ENCODE measurements at regions not wholly inside any gene's neighbourhood (a gene's known extent, or its start where the extent isn't known, plus 50 kb on each side); places are given as distances from the start of the nearest gene placed in this dataset.

DNA sequence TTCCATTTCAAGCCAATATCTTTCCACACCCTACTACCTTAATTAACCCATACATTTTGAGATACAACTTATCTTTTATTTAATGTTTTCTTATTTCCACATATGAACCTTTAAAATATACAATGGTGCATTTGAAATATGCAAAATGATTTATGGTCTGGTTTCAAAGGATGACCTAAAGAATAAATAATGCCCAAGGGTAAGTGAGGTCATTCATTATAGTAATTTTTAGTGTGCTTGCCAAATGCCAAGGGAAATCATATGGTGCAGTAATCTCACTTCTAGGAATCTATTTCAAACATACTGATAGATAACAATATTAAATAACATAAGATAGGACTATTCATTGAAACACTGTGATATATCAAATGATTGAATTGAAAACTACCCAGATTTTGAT, 1055.4 kb downstream of the AGBL1 start:
- Histone ChIP-seq H3K27ac (ENCODE audit: low read depth, low read length) (no peak overlapping the region), H3K4me1 (ENCODE audit: insufficient read depth, low read length) (no peaks in the 10 kb centered on the region), H3K4me3 (ENCODE audit: low read length) (no peak overlapping the region), H3K27me3 (ENCODE audit: insufficient read depth, low read length, poor library complexity, severe bottlenecking) (no peaks in the 10 kb centered on the region), H3K9me3 (ENCODE audit: low read length) (no peaks in the 10 kb centered on the region), H3K36me3 (ENCODE audit: insufficient read depth, low read length) (no peaks in the 10 kb centered on the region)
- no peaks in the 10 kb centered on the region for H3K36me3 Mint-ChIP-seq
- no peak for DNase-seq
- ChIA-PET CTCF (no interaction called here), POLR2A (no interaction called here)
- H3K9me3 Mint-ChIP-seq: peaks cover 0 to 8% (median 2%) of the 10 kb centered on the region in 5 donors
- H3K4me3 Mint-ChIP-seq: no peak overlapping the region
- no peaks in the 10 kb centered on the region for H3K4me1 Mint-ChIP-seq
- H3K27ac Mint-ChIP-seq: no peak overlapping the region
- H3K27me3 Mint-ChIP-seq: peaks cover 5 to 6% of the 10 kb centered on the region in 2 donors

DNA sequence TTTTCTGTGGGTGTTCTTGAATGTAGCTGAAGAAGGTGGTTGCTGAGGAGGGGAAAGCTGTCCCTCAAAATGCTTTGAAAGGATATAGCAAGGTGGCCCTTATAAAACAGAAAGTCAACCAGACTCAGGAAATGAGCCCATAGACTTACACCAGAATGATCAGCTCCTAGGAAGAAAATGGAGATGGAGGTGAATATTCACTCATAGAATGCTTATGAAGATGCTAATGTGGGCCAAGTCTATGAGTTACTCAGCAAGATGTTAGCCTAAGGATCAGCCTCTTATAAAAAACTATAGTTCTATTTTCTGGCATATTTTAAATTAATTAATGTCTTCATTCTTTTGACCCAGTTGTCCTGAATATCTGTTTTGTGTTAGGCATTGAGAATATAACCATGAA, 1054.0 kb downstream of the AGBL1 start:
- CTCF ChIA-PET: no interaction called here
- no peak overlapping the region for H3K4me3 Mint-ChIP-seq
- no peak for DNase-seq
- Histone ChIP-seq H3K36me3 (ENCODE audit: insufficient read depth, low read length) (no peaks in the 10 kb centered on the region), H3K27ac (ENCODE audit: low read depth, low read length) (no peak overlapping the region), H3K27me3 (ENCODE audit: insufficient read depth, low read length, poor library complexity, severe bottlenecking) (no peaks in the 10 kb centered on the region), H3K9me3 (ENCODE audit: low read length) (no peaks in the 10 kb centered on the region), H3K4me3 (ENCODE audit: low read length) (no peak overlapping the region), H3K4me1 (ENCODE audit: insufficient read depth, low read length) (no peaks in the 10 kb centered on the region)
- POLR2A ChIA-PET: no interaction called here
- no peaks in the 10 kb centered on the region for H3K4me1 Mint-ChIP-seq
- H3K27me3 Mint-ChIP-seq: peaks cover 5 to 8% of the 10 kb centered on the region in 2 donors
- H3K9me3 Mint-ChIP-seq: peaks cover 0 to 8% (median 1%) of the 10 kb centered on the region in 5 donors
- no peaks in the 10 kb centered on the region for H3K36me3 Mint-ChIP-seq
- no peak overlapping the region for H3K27ac Mint-ChIP-seq

DNA sequence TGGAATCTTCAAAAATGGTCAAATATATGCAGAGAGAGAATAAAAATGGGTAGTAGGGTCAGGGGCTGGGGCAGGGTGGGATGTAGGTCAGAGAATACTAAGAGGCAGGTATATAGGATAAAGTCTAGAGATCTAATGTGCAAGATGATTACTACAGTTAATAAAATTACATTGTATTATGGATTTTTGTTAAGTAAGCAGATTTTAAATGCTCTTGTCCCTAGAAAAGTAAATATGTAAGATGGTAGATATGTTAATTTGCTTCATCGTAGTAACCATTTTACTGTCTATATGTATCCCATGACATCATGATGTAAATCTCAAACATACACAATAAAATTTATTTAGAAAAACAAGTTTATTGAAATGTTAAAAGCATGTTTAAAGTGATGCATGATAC, 1051.4 kb downstream of the AGBL1 start:
- H3K36me3 ChIP-seq (ENCODE audit: insufficient read depth, low read length): no peaks in the 10 kb centered on the region
- Mint-ChIP-seq H3K4me1 (no peaks in the 10 kb centered on the region), H3K9me3 (peaks cover 0 to 10% (median 3%) of the 10 kb centered on the region in 5 donors), H3K27me3 (peaks cover 4 to 5% of the 10 kb centered on the region in 2 donors), H3K27ac (no peak overlapping the region), H3K36me3 (no peaks in the 10 kb centered on the region), H3K4me3 (no peak overlapping the region)
- no peaks in the 10 kb centered on the region for H3K4me1 ChIP-seq (ENCODE audit: insufficient read depth, low read length)
- no peak for DNase-seq
- POLR2A ChIA-PET: no interaction called here
- H3K9me3 ChIP-seq (ENCODE audit: low read length): no peaks in the 10 kb centered on the region
- H3K27ac ChIP-seq (ENCODE audit: low read depth, low read length): no peak overlapping the region
- no peaks in the 10 kb centered on the region for H3K27me3 ChIP-seq (ENCODE audit: insufficient read depth, low read length, poor library complexity, severe bottlenecking)
- CTCF ChIA-PET: no interaction called here
- H3K4me3 ChIP-seq (ENCODE audit: low read length): no peak overlapping the region

DNA sequence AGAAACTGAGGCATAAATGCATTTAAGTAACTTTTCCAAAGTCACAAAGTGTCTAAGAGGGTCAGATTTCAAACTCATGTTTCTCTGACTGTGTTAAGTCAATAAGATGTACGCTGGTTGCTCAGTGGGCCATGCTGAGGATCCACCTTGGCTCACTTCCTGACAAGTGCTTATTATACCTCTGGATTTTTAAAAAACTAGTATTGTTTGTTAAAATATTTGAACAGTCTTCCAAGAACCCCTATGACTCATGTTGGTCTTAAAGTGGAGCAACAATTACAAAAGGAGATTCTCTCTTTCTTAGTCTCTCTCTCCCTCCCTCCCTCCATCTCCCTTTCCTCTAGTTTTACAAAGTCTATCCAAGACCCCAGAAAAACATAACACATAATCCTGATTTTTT, 1050.2 kb downstream of the AGBL1 start:
- H3K36me3 ChIP-seq (ENCODE audit: insufficient read depth, low read length): no peaks in the 10 kb centered on the region
- H3K27me3 ChIP-seq (ENCODE audit: insufficient read depth, low read length, poor library complexity, severe bottlenecking): no peaks in the 10 kb centered on the region
- Mint-ChIP-seq H3K27me3 (peaks cover 4 to 5% of the 10 kb centered on the region in 2 donors), H3K9me3 (peaks cover 0 to 7% (median 3%) of the 10 kb centered on the region in 5 donors), H3K36me3 (no peaks in the 10 kb centered on the region), H3K4me3 (no peak overlapping the region), H3K4me1 (no peaks in the 10 kb centered on the region), H3K27ac (no peak overlapping the region)
- no peaks in the 10 kb centered on the region for H3K4me1 ChIP-seq (ENCODE audit: insufficient read depth, low read length)
- ChIA-PET POLR2A (no interaction called here), CTCF (no interaction called here)
- no peaks in the 10 kb centered on the region for H3K9me3 ChIP-seq (ENCODE audit: low read length)
- no peak overlapping the region for H3K27ac ChIP-seq (ENCODE audit: low read depth, low read length)
- no peak overlapping the region for H3K4me3 ChIP-seq (ENCODE audit: low read length)
- no peak for DNase-seq

DNA sequence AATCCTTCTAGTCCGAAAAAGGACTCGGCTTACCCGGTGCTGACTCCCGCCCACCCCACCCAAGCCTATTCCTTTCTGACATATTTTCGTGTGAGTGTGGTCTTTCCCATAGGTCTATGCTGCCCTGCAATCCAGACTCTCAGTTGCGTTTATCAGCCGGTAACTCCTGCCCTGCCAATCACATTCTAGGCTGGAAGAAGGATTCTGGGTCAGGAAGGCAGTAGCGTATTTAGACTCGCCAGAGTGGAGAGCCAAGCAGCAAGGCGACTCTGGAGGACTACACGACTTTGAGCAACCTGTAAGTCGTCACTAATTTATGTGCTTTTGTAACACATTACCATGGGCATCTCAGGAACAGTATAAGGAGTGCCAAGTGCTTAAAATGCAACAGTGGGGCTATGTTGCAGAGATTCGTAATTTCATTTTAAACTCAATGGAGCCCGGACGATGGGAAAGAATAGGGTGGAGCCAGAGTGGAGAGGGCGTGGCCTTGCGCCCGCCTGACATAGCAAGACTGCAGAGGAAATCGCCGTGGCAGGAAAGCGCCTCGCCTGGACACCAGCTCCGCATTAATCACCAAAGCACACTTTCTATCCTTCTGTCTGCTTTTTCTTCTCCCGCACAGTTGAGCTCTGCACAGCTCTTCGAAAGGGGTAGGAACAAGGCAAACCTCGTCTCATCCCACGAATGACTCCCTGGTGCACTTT, 1044.2 kb downstream of the AGBL1 start:
- H3K36me3 Mint-ChIP-seq: no peaks in the 10 kb centered on the region
- no peaks in the 10 kb centered on the region for H3K9me3 ChIP-seq (ENCODE audit: low read length)
- peaks cover 0 to 6% (median 3%) of the 10 kb centered on the region in 5 donors for H3K9me3 Mint-ChIP-seq
- H3K4me1 Mint-ChIP-seq: no peaks in the 10 kb centered on the region
- H3K27ac Mint-ChIP-seq: peak overlapping the region in 1 of 8 donors; percentile 39
- no peaks in the 10 kb centered on the region for H3K4me1 ChIP-seq (ENCODE audit: insufficient read depth, low read length)
- DNase-seq: no peak
- H3K27ac ChIP-seq (ENCODE audit: low read depth, low read length): no peak overlapping the region
- no peaks in the 10 kb centered on the region for H3K36me3 ChIP-seq (ENCODE audit: insufficient read depth, low read length)
- no peak overlapping the region for H3K4me3 ChIP-seq (ENCODE audit: low read length)
- ChIA-PET CTCF (no interaction called here), POLR2A (no interaction called here)
- no peaks in the 10 kb centered on the region for H3K27me3 ChIP-seq (ENCODE audit: insufficient read depth, low read length, poor library complexity, severe bottlenecking)
- H3K4me3 Mint-ChIP-seq: no peak overlapping the region
- H3K27me3 Mint-ChIP-seq: no peaks in the 10 kb centered on the region

DNA sequence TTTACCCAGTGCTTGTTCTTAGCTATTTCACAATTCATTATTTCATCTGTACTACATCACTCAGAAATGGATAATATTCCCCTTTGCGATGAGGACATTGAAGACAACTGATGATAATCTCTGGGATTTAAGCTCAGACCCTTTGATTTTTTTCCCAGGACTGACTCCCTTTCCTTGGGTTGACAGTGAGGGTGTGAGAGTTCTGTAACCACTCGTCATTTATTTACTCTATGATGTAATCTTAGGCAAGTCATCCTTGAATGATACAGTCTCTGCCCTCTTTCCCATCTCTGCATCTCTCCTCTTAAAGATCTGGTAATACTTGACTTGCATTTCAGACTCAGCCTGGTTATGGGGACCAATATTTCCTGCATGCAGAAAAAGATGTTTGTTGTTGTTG, 1041.7 kb downstream of the AGBL1 start:
- H3K9me3 ChIP-seq (ENCODE audit: low read length): no peaks in the 10 kb centered on the region
- no peak overlapping the region for H3K27ac ChIP-seq (ENCODE audit: low read depth, low read length)
- H3K4me3 ChIP-seq (ENCODE audit: low read length): no peak overlapping the region
- DNase-seq: no peak
- peaks cover 0 to 5% (median 0%) of the 10 kb centered on the region in 5 donors for H3K9me3 Mint-ChIP-seq
- no peaks in the 10 kb centered on the region for H3K36me3 ChIP-seq (ENCODE audit: insufficient read depth, low read length)
- H3K36me3 Mint-ChIP-seq: no peaks in the 10 kb centered on the region
- ChIA-PET CTCF (no interaction called here), POLR2A (no interaction called here)
- no peak overlapping the region for H3K4me3 Mint-ChIP-seq
- H3K27me3 ChIP-seq (ENCODE audit: insufficient read depth, low read length, poor library complexity, severe bottlenecking): no peaks in the 10 kb centered on the region
- H3K4me1 ChIP-seq (ENCODE audit: insufficient read depth, low read length): no peaks in the 10 kb centered on the region
- no peaks in the 10 kb centered on the region for H3K27me3 Mint-ChIP-seq
- H3K27ac Mint-ChIP-seq: no peak overlapping the region
- no peaks in the 10 kb centered on the region for H3K4me1 Mint-ChIP-seq

DNA sequence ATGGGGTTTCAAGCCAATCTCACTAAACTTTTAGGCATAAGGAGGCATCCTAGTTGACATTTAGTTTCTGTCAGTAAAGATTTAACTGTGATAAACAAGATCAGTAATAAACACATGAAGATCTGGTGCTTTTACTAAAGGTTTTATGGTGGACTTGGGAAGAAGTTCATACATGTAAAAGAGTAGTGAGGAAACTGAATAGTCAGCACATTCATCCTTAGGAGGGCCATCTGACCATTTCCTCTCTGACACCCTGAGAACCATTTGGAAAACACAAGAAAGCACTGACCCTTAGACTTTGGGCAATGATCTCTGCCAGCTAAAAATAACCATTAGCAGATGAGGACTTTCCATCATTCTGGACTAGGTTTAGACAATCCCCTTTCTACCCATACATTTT, 1040.9 kb downstream of the AGBL1 start:
- Mint-ChIP-seq H3K4me3 (no peak overlapping the region), H3K4me1 (no peaks in the 10 kb centered on the region), H3K9me3 (peaks cover 0 to 3% (median 0%) of the 10 kb centered on the region in 5 donors), H3K36me3 (no peaks in the 10 kb centered on the region), H3K27ac (no peak overlapping the region), H3K27me3 (no peaks in the 10 kb centered on the region)
- CTCF ChIA-PET: no interaction called here
- DNase-seq: no peak
- Histone ChIP-seq H3K4me1 (ENCODE audit: insufficient read depth, low read length) (no peaks in the 10 kb centered on the region), H3K27me3 (ENCODE audit: insufficient read depth, low read length, poor library complexity, severe bottlenecking) (no peaks in the 10 kb centered on the region), H3K27ac (ENCODE audit: low read depth, low read length) (no peak overlapping the region), H3K4me3 (ENCODE audit: low read length) (no peak overlapping the region), H3K36me3 (ENCODE audit: insufficient read depth, low read length) (no peaks in the 10 kb centered on the region), H3K9me3 (ENCODE audit: low read length) (no peaks in the 10 kb centered on the region)
- POLR2A ChIA-PET: no interaction called here

DNA sequence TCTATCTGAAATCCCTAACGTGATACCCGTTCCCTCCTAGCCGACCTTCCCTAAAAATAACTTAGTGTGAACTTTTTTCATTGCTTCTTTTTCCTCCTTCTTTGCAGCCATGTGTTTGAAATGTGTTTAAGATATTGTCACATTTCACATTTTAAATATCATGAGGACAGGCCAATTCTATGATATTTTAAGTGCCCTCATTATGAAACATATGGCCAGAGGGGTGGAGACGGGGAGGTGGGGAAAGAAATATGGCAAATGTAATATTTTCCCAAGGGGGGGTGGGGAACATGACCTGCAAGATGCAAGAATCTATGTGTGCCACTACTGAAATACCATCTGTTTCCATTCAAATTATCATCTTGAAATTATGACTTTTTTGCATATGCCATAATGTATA, 1039.2 kb downstream of the AGBL1 start:
- Mint-ChIP-seq H3K9me3 (peaks cover 0 to 3% (median 0%) of the 10 kb centered on the region in 5 donors), H3K27ac (no peak overlapping the region), H3K4me3 (no peak overlapping the region), H3K27me3 (no peaks in the 10 kb centered on the region), H3K4me1 (no peaks in the 10 kb centered on the region), H3K36me3 (no peaks in the 10 kb centered on the region)
- DNase-seq: no peak
- no peak overlapping the region for H3K27ac ChIP-seq (ENCODE audit: low read depth, low read length)
- H3K4me3 ChIP-seq (ENCODE audit: low read length): no peak overlapping the region
- CTCF ChIA-PET: no interaction called here
- no peaks in the 10 kb centered on the region for H3K4me1 ChIP-seq (ENCODE audit: insufficient read depth, low read length)
- H3K36me3 ChIP-seq (ENCODE audit: insufficient read depth, low read length): no peaks in the 10 kb centered on the region
- no peaks in the 10 kb centered on the region for H3K9me3 ChIP-seq (ENCODE audit: low read length)
- POLR2A ChIA-PET: no interaction called here
- H3K27me3 ChIP-seq (ENCODE audit: insufficient read depth, low read length, poor library complexity, severe bottlenecking): no peaks in the 10 kb centered on the region

DNA sequence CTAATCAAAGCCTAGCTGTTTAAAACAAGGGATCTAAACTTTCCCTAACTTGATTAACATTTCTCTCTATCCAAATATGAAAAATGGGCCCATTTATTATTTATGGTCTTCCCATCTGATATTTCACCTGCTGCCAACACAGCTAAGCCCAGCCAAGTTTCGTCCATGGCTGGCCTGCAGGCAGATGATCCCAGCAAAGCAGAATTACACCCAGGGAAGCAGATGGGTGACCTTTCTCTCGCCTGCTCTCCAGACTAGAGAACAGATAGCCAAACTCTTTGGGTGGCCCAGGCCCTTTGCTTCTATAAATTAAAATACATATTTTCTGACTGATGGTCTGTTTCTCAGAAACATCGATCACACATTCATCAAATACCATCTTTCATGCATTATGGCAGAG, 1038.8 kb downstream of the AGBL1 start:
- no peak overlapping the region for H3K27ac ChIP-seq (ENCODE audit: low read depth, low read length)
- Mint-ChIP-seq H3K27me3 (no peaks in the 10 kb centered on the region), H3K9me3 (peaks cover 0 to 3% (median 0%) of the 10 kb centered on the region in 5 donors), H3K36me3 (no peaks in the 10 kb centered on the region), H3K4me3 (no peak overlapping the region), H3K4me1 (no peaks in the 10 kb centered on the region), H3K27ac (no peak overlapping the region)
- DNase-seq: no peak
- H3K9me3 ChIP-seq (ENCODE audit: low read length): no peaks in the 10 kb centered on the region
- no peaks in the 10 kb centered on the region for H3K4me1 ChIP-seq (ENCODE audit: insufficient read depth, low read length)
- POLR2A ChIA-PET: no interaction called here
- H3K36me3 ChIP-seq (ENCODE audit: insufficient read depth, low read length): no peaks in the 10 kb centered on the region
- H3K4me3 ChIP-seq (ENCODE audit: low read length): no peak overlapping the region
- no peaks in the 10 kb centered on the region for H3K27me3 ChIP-seq (ENCODE audit: insufficient read depth, low read length, poor library complexity, severe bottlenecking)
- CTCF ChIA-PET: no interaction called here
